Fibroblast of gingiva (primary cell): ENCODE measurements at regions not wholly inside any gene's neighbourhood (a gene's known extent, or its start where the extent isn't known, plus 50 kb on each side); places are given as distances from the start of the nearest gene placed in this dataset.
A peak's percentile ranks its signal among the peaks of the same experiment; 100 is the strongest.

Experiments
- DNase-seq: peaks from one replicate; pipeline ENCODE4 v3.0.0-alpha.2; 2011; ENCODE audit warnings: low read depth

GRCh38 chr18:54717673-54718407, 110.4 kb upstream of the RAB27B start:
- no peak for DNase-seq

DNA sequence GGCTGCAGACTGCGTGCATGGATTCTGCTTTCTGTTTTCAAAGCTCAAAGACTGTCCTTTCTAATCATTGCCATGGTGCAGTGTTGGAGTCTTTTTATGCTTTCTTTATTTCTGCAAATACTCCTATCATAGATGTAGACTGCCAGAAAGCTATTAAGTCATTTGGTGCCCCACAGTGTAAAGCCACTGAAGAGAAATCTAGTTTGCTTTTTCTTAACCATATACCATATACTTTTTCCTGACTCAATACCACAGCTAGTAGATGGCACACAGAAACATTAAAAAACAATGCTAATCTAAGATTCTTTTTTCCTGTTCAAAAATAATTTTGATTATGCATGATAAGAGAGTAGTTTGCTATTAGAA, 109.9 kb upstream of the RAB27B start:
- no peak for DNase-seq

DNA sequence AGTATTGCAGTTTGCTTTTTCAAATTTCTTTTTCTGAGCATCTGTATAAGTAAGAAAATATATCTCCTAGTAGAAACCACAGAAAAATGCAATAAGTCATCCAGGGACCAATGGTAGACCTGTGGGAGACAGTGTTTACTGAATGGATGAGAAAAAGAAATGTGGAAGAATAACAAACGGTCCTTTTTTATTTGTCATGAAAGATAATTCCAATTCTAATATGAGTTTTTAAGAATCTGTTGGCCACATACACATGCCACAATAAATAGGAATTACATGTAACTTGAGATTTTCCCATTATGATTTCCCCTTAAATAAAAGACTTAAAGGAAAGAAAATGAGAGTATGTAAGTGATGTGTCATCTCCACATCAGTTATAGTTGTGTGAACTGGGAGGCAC, 107.7 kb upstream of the RAB27B start:
- no peak for DNase-seq

- DNase-seq: no peak
These were observed 102.1 kb upstream of the RAB27B start for GRCh38 chr18:54726143-54726542.

DNA sequence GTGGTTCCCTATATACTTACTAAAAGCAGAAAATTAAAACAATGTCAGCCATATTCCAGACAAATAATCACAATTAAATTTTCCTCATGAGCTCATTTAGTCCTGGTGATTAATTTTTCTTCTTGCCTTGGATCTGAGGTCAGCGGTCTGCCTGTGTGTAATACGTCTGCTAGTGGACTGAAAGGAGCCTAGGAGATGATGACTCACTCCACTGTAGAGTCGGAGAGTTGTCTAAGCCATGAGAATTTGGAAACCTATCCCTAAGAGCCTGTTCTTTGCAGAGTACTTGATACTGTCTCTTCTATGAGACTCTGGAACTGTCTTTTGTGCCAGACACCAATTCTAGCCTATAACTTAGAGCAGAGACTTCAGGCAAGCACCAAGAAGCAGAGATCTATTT, 94.2 kb upstream of the RAB27B start:
- peak; percentile 76 for DNase-seq

DNA sequence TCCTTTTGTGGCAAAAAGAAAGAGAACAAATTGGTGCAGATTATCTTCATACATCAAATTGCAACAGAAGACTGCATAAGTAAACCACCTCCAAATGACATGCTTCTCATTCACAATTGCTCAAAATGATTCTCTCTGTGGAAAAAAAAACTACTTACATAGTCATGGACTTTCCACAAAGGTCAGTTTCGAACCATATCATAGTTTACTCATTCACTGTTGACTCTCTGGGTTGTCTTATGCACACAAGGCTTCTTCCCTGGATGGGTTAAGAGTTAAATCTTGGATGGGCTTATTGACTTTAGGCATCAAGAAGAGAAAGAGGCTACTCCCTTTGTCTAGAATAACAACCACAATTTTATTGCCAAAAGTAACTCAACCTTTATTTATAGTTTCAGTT, 91.3 kb upstream of the RAB27B start:
- no peak for DNase-seq

DNA sequence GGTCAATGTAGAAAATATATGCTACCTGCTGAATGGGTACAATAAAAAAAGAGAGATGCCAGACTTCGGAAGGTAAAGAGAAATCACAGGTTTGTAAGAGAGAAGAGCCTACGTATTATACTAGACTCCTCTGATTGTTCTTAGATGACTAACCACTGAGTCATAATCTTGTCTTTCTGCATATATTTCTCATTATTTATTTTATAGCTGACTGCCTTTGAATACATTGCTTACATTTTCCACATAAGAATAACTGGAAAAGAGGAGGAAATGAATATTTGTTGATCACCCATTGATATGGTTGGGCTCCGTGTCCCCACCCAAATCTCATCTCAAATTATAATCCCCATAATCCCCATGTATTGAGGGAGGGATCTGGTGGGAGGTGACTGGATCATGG, 90.3 kb upstream of the RAB27B start:
- peak; percentile 8 for DNase-seq

DNA sequence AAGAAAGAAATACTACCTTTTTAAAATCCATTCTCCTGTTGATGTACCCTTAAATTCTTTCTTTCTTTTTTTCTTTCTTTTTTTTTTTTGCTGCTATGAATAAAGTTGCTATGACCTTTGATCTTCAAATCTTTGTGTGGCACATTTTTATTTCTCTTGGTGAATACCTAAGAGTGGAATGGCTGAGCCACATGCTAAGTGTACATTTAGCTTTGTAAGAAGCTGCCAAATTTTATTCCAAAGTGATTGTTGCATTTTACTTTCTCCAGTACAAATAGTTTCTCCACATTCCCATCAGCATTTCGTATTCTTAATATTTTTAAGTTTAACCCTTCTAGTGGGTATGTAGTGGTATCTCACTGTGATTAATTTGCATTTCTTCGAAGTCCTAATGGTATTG, 88.8 kb upstream of the RAB27B start:
- no peak for DNase-seq

DNA sequence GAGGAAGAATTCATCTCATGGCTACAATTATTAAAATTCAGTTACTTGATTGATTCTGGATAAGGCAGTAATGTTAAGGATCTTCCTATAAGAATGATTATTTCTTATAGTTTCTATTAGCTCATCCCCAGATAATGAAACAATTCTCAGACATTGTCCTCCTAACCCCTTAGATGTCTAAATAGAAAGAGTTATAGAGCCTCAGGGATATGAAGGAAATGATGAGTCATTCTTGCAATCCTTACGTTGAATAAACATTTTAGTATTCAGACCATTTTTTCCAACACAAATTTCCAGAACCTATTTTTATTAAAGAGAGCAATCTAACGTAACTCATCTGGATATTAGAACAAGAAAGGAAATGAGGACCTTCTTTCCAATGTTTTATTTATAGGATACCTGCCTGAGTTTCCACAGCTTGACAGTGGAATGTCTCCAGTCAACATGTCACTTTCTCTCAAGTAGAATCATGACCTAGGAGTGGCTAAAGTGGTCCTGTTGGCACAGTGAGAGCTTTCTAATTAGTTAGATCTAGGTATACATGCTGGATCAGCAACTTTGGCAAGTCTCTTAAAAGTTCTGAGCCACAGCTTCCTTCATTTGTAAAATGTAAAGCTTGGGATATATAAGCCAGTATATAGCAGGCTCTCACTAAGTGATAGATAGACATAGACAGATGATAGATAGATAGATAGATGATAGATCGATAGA, 88.0 kb upstream of the RAB27B start:
- peak; percentile 52 for DNase-seq

GRCh38 chr18:54742120-54742519, 86.2 kb upstream of the RAB27B start:
- DNase-seq: no peak

GRCh38 chr18:54742659-54743604, 85.3 kb upstream of the RAB27B start:
- peak; percentile 99 for DNase-seq

- no peak for DNase-seq
These were observed 84.7 kb upstream of the RAB27B start for GRCh38 chr18:54743605-54743995.

DNA sequence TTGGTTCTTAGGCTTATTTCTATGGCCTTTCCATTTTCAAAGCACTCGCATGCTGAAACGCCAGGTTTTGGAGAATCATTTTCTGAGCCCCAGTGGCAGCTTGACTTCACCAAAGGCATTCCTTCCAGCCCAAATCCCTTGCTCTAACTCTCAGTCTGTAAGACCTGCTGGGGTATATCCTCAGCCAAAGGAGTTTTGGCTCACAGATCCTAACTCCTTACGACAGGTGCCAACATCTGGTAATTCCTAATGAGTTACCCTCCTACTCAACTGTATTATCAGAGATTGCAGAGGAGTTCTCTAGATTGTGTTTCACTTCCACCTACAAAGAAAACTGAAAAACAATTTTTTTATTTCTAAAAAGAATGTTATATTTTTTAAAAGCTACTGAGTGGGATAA, 79.0 kb upstream of the RAB27B start:
- DNase-seq: no peak

GRCh38 chr18:54750350-54750749, 77.9 kb upstream of the RAB27B start:
- no peak for DNase-seq

- no peak for DNase-seq
These were observed 76.1 kb upstream of the RAB27B start for GRCh38 chr18:54752185-54752584.

DNA sequence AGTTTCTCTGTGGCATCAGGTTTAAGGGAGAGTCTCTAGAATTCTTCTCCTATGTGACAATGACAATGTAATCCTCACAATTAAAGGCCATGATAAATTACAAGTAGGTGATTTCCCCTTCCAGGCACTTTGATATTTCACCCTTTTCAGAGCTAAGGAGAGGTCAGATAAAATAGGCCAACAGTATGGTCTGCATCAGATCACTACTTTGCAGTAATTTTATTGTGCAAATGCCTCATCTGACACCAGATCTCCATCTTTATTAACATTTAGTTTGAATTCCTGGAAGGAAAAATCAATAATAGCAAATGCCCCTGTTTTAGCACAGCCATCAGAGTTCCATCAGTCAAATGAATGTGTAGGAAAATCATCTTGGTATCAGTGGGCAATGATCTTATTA, 72.8 kb upstream of the RAB27B start:
- no peak for DNase-seq

GRCh38 chr18:54762386-54762785, 65.9 kb upstream of the RAB27B start:
- no peak for DNase-seq

DNA sequence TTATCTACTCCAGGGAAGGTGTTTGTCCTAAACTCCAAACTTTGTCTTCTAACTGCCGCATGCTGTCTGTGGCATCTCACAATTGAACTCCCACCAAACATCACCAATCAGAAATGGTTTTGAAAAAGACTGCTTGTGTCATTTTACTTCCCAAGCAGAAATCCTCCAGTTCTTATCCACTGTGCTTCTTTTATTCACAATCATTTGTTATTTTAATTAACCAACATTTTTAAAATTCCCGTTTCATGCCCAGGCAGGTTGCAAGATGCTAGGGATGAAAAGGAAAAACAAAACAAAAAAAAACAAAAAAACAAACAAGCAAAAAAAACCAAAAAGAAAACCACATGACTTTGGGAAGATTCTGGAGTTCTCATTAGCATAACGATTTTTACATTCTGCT, 63.5 kb upstream of the RAB27B start:
- DNase-seq: no peak

GRCh38 chr18:54765636-54766375, 62.5 kb upstream of the RAB27B start:
- DNase-seq: no peak

GRCh38 chr18:54766634-54767033, 61.6 kb upstream of the RAB27B start:
- DNase-seq: no peak

GRCh38 chr18:54767098-54767497, 61.2 kb upstream of the RAB27B start:
- DNase-seq: no peak
